KOPT-K1 (cell line): ENCODE measurements at regions not wholly inside any gene's neighbourhood (a gene's known extent, or its start where the extent isn't known, plus 50 kb on each side); places are given as distances from the start of the nearest gene placed in this dataset.

Experiments
- H3K27ac ChIP-seq: fragments of 200-600 bp; sonication (generic); 2 replicates; pipeline ENCODE4 v1.5.1; 2016; ENCODE audit warnings: antibody characterized with exemption, mild to moderate bottlenecking, low read depth, low read length; ENCODE audit not compliant: poor library complexity, severe bottlenecking
- H3K36me3 ChIP-seq: fragments of 200-600 bp; sonication (generic); 2 replicates; pipeline ENCODE4 v1.5.1; 2017; ENCODE audit warnings: antibody characterized with exemption, mild to moderate bottlenecking, low read length, moderate library complexity; ENCODE audit not compliant: insufficient read depth
- H3K9me3 ChIP-seq: fragments of 200-600 bp; sonication (generic); 2 replicates; pipeline ENCODE4 v1.5.1; 2017; ENCODE audit warnings: antibody characterized with exemption, low read length, mild to moderate bottlenecking; ENCODE audit not compliant: insufficient read depth, poor library complexity, severe bottlenecking

GRCh38 chr14:28407031-28407825 lies 359.4 kb upstream of the FOXG1 start:
- no peaks in the 10 kb centered on the region for H3K9me3 ChIP-seq
- H3K36me3 ChIP-seq, result no peaks in the 10 kb centered on the region
- H3K27ac ChIP-seq, result no peak overlapping the region

GRCh38 chr14:28407996-28408395 lies 358.6 kb upstream of the FOXG1 start:
- no peaks in the 10 kb centered on the region for H3K36me3 ChIP-seq
- no peak overlapping the region for H3K27ac ChIP-seq
- no peaks in the 10 kb centered on the region for H3K9me3 ChIP-seq

GRCh38 chr14:28412077-28412476 lies 354.5 kb upstream of the FOXG1 start:
- Histone ChIP-seq H3K36me3 (no peaks in the 10 kb centered on the region), H3K9me3 (no peaks in the 10 kb centered on the region), H3K27ac (no peak overlapping the region)

GRCh38 chr14:28426960-28427359 lies 339.6 kb upstream of the FOXG1 start:
- H3K27ac ChIP-seq, result no peak overlapping the region
- H3K9me3 ChIP-seq, result no peaks in the 10 kb centered on the region
- H3K36me3 ChIP-seq, result no peaks in the 10 kb centered on the region

- Histone ChIP-seq H3K27ac (no peak overlapping the region), H3K36me3 (no peaks in the 10 kb centered on the region), H3K9me3 (no peaks in the 10 kb centered on the region)
Observed at GRCh38 chr14:28436821-28437220, 329.8 kb upstream of the FOXG1 start.

- Histone ChIP-seq H3K9me3 (no peaks in the 10 kb centered on the region), H3K27ac (no peak overlapping the region), H3K36me3 (no peaks in the 10 kb centered on the region)
Observed at GRCh38 chr14:28461389-28461788, 305.2 kb upstream of the FOXG1 start.

GRCh38 chr14:28467611-28468010 lies 299.0 kb upstream of the FOXG1 start:
- no peaks in the 10 kb centered on the region for H3K9me3 ChIP-seq
- H3K36me3 ChIP-seq, result no peaks in the 10 kb centered on the region
- H3K27ac ChIP-seq, result no peak overlapping the region

- no peak overlapping the region for H3K27ac ChIP-seq
- H3K9me3 ChIP-seq, result no peaks in the 10 kb centered on the region
- no peaks in the 10 kb centered on the region for H3K36me3 ChIP-seq
Observed at GRCh38 chr14:28468191-28469151, 298.1 kb upstream of the FOXG1 start.

- Histone ChIP-seq H3K27ac (no peak overlapping the region), H3K9me3 (no peaks in the 10 kb centered on the region), H3K36me3 (no peaks in the 10 kb centered on the region)
Observed at GRCh38 chr14:28482251-28483040, 284.1 kb upstream of the FOXG1 start.

- no peaks in the 10 kb centered on the region for H3K36me3 ChIP-seq
- H3K27ac ChIP-seq, result no peak overlapping the region
- H3K9me3 ChIP-seq, result no peaks in the 10 kb centered on the region
Observed at GRCh38 chr14:28483506-28483905, 283.1 kb upstream of the FOXG1 start.

- Histone ChIP-seq H3K36me3 (no peaks in the 10 kb centered on the region), H3K27ac (no peak overlapping the region), H3K9me3 (no peaks in the 10 kb centered on the region)
Observed at GRCh38 chr14:28488684-28489083, 277.9 kb upstream of the FOXG1 start.

GRCh38 chr14:28493516-28493915 lies 273.1 kb upstream of the FOXG1 start:
- Histone ChIP-seq H3K27ac (no peak overlapping the region), H3K9me3 (no peaks in the 10 kb centered on the region), H3K36me3 (no peaks in the 10 kb centered on the region)

GRCh38 chr14:28494196-28494595 lies 272.4 kb upstream of the FOXG1 start:
- H3K36me3 ChIP-seq, result no peaks in the 10 kb centered on the region
- no peaks in the 10 kb centered on the region for H3K9me3 ChIP-seq
- H3K27ac ChIP-seq, result no peak overlapping the region

GRCh38 chr14:28496364-28496763 lies 270.2 kb upstream of the FOXG1 start:
- H3K27ac ChIP-seq, result no peak overlapping the region
- no peaks in the 10 kb centered on the region for H3K36me3 ChIP-seq
- H3K9me3 ChIP-seq, result no peaks in the 10 kb centered on the region

- Histone ChIP-seq H3K27ac (no peak overlapping the region), H3K36me3 (no peaks in the 10 kb centered on the region)
Observed at GRCh38 chr14:28502517-28502916, 264.1 kb upstream of the FOXG1 start.

More at GRCh38 chr14:28502517-28502916, 264.1 kb upstream of the FOXG1 start:
- H3K9me3 ChIP-seq, result no peaks in the 10 kb centered on the region
